Fibroblast of villous mesenchyme (primary cell): ENCODE measurements at regions not wholly inside any gene's neighbourhood (a gene's known extent, or its start where the extent isn't known, plus 50 kb on each side); places are given as distances from the start of the nearest gene placed in this dataset.

ENCODE experiments used
- DNase-seq: peaks from one replicate; pipeline ENCODE4 v3.0.0-alpha.2; 2010; ENCODE audit warnings: low read depth
- H3K4me3 ChIP-seq: 2 replicates; pipeline ENCODE4 v1.5.1; 2011; ENCODE audit warnings: low read depth, mild to moderate bottlenecking, low read length
- TF ChIP-seq, protein P1 (sequence below): IDR thresholded peaks from 2 replicates; pipeline ENCODE4 v1.5.1; 2012; ENCODE audit warnings: low read depth, mild to moderate bottlenecking, low read length; ENCODE audit not compliant: insufficient read depth

DNA sequence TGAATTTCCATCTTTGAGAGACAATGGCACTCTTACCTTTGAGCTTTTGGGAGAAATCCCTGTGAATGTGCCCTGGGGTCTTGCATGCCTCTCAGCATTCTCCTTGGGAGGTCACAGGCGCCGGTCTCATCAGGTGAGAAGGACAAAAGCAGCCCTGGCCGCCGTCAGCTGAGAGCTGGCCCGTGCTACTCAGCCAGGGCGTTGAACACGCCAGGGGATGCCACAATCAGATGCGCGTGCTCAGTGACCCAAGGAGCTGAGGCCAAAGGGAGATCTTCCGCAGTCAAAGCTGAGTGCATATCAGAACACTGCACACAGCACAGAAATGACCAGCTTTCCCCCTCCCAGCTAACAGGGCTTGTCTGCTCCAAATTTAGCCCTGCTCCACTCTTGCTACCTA is 253.6 kb upstream of the NOX3 start:
- no peak overlapping the region for H3K4me3 ChIP-seq
- DNase-seq: no peak
- TF ChIP-seq, protein P1, sequence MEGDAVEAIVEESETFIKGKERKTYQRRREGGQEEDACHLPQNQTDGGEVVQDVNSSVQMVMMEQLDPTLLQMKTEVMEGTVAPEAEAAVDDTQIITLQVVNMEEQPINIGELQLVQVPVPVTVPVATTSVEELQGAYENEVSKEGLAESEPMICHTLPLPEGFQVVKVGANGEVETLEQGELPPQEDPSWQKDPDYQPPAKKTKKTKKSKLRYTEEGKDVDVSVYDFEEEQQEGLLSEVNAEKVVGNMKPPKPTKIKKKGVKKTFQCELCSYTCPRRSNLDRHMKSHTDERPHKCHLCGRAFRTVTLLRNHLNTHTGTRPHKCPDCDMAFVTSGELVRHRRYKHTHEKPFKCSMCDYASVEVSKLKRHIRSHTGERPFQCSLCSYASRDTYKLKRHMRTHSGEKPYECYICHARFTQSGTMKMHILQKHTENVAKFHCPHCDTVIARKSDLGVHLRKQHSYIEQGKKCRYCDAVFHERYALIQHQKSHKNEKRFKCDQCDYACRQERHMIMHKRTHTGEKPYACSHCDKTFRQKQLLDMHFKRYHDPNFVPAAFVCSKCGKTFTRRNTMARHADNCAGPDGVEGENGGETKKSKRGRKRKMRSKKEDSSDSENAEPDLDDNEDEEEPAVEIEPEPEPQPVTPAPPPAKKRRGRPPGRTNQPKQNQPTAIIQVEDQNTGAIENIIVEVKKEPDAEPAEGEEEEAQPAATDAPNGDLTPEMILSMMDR: no peak

DNA sequence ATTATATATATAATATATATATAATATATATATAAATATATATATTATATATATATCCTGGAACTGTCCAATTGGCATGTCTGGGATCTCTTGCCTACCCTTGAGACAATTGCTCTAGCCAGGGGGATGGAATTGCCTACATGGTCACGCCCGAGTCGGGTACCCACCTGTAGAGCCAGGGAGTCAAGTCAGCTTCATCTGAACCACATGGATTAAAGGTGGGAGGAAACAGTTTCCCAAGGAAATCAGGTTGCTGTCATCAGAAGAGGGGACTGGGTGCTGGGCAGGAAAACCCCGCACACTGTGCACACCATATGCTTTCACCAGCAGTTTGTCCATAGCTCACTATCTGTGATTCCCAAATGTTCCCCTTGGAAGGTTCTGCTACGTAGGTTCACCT is 252.5 kb upstream of the NOX3 start:
- TF ChIP-seq, protein P1: no peak
- no peak overlapping the region for H3K4me3 ChIP-seq
- no peak for DNase-seq

DNA sequence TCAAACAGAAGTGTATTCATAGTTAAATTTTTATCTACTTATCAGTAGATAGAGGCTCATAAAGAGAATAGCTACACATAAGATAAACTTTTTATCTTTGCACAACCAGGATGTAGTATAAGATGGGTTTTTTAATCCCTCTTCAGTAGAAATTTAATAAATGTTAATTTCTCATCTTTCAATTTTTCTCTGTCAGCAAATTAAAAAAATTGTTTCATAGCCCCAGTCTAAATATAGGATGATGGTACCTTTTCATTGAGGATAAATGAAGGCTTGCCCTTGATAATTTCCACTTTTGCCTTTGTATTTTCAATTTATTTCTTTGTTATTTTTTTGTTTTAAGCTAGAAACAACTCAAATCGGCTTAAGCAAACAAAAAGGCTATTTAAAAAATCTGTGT is 251.2 kb upstream of the NOX3 start:
- no peak for DNase-seq
- TF ChIP-seq, protein P1: no peak
- no peak overlapping the region for H3K4me3 ChIP-seq

DNA sequence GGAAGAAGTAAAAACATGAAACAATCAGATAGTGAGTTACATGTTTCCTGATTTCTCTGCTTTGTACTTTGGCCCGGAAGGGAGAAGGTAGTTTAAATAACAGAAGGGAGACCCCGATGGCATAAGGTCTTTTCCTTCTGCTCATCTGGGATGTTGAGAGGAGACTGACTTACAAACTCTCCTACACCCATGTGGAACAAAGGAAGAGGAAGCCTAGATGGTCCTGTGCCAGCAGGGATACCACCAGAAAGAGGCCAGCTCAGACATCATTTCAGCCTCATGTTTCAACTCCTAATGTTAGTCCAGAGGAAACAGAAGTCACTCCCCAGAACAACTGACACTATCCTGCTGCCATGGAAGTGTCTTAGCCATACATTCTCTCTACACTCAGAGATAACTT is 250.7 kb upstream of the NOX3 start:
- TF ChIP-seq, protein P1: no peak
- H3K4me3 ChIP-seq: no peak overlapping the region
- no peak for DNase-seq

DNA sequence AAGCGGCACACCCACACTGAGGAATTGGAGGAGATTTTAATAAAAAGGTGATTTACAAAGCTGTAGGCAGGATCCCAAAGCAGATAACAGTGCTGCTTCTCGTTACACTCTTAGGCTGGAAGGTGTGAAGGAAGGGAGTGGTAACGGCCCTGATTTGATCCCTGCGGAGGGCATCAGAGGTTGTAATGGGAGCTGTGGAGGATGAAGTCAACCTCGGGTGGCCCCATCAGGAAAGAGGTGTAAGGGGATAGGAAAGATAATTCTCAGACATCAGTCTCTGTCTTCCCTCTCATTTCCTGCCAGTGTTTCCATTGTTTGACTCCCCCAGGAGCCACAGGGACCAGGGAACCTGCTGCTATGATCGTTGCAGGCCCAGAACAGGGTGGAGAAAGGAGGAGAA is 245.7 kb upstream of the NOX3 start:
- no peak for DNase-seq
- no peak overlapping the region for H3K4me3 ChIP-seq
- TF ChIP-seq, protein P1: no peak

DNA sequence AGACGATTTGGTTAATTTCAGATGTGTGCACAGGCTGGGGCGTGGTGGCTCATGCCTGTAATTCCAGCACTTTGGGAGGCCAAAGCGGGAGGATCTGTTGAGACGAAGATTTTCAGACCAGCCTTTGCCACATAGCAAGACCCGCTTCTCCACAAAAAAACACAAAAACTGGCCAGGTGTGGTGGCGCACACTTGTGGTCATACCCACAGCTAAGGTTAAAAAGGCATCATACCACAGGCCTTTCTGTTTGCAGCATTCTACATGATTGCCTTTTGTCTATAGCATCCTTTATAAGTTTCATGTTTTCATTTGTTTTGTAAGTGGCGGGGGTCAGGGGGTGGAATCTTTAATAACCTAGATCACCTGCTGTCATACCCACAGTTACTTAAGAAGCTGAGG is 239.9 kb upstream of the NOX3 start:
- no peak for DNase-seq
- H3K4me3 ChIP-seq: no peak overlapping the region
- TF ChIP-seq, protein P1: no peak

DNA sequence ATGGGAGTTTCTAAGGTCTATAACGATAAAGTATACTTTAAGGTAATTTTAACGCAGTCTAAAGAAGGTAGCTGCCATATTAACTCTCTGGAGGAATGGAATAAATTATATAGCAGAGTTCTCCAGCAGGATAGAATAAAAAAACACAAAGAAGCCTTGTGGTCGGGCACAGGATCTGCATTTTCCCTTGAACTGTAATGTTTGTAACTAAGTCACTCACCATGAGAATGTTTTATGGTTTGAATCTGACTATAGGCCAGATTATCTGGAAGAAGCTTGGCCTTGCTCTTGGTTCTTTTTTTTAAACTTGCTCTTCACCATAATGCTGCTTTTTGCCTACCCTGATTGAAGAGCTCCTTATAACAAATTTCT is 238.8 kb upstream of the NOX3 start:
- TF ChIP-seq, protein P1: no peak
- DNase-seq: no peak
- no peak overlapping the region for H3K4me3 ChIP-seq
